ENCODE measurements at regions not wholly inside any gene's neighbourhood (a gene's known extent, or its start where the extent isn't known, plus 50 kb on each side); places are given as distances from the start of the nearest gene placed in this dataset.

DNA sequence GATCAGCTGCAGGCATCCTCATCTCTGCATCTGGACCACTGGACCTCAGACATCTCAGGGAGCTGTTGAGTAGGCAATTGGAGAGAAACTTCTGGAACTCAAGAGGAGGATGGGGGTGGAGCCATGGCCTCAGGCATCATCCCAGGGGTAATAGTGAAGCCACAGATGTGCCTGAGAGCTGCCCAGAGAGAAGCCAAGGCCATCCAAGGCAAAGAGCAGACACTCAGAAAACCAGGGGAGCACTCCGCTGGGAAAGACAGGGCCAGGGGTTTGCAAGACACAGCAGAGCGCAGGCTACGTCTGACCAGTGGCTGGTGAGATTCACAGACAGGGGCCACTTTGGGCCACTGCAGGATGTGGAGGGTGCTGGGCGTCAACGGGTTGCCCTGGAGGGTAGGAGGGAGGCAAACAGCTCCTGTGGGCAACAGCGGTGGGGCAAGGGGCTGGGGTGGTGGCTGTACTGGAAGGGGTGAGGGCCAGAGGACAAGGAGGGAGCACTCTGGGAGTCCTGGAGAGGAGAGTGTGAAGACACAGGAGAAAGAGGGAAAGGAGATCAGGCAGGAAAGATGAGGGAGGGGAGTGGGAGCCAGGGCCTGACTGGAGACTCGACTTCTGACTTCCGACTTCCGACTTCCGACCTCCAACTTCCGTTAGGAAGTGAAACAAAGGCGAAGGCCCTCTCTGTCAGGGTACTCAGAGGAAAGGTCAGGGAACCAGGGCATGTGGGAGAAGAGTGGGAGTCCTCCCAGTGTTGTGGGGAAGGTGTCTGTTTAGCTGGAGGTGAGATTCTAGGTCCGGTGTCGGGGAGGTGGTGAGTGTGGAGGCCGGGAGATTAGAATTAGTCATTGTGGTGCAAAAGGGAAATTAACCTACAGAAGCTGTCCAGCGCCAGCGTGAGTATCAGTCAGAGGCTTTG, 69.7 kb upstream of the ANTXRL start:
- peak; percentile 94 for TF ChIP-seq JUND (IDR thresholded peaks at IDR 0.05; ENCODE audit: borderline replicate concordance, low read depth, low read length)
- peak; percentile 90; the same call in 2 of the 3 replicates for TF ChIP-seq JUND (tag; IDR thresholded peaks at IDR 0.05; ENCODE audit: borderline replicate concordance, low read depth, low read length)
- no peak for TF ChIP-seq SRSF1 (IDR thresholded peaks at IDR 0.05; ENCODE audit: low read depth, low read length)
- TF ChIP-seq SREBF1 (IDR thresholded peaks at IDR 0.05; ENCODE audit: borderline replicate concordance, low read depth, low read length), result no peak
- peak; percentile 92 for TF ChIP-seq HDAC2 (IDR thresholded peaks at IDR 0.05)
- peak; percentile 87 for TF ChIP-seq POLR2AphosphoS5 (IDR thresholded peaks at IDR 0.05; ENCODE audit: control insufficient read depth, insufficient read depth, low read depth, low read length)
- TF ChIP-seq HNRNPUL1 (IDR thresholded peaks at IDR 0.05; ENCODE audit: low read length), result no peak
- no peak for TF ChIP-seq SRF (CRISPR knock-in tag; IDR thresholded peaks at IDR 0.05)
- peak; percentile 53 for TF ChIP-seq ZNF121 (CRISPR knock-in tag; conservative IDR thresholded peaks at IDR 0.05)
- TF ChIP-seq, protein P1, sequence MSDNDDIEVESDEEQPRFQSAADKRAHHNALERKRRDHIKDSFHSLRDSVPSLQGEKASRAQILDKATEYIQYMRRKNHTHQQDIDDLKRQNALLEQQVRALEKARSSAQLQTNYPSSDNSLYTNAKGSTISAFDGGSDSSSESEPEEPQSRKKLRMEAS (CRISPR knock-in tag; IDR thresholded peaks at IDR 0.05), result peak; percentile 47; the same call in 1 of the 2 replicates
- TF ChIP-seq SMAD3 (CRISPR knock-in tag; conservative IDR thresholded peaks at IDR 0.05), result peak; percentile 62; the same call in 1 of the 2 replicates
- TF ChIP-seq, protein P2, sequence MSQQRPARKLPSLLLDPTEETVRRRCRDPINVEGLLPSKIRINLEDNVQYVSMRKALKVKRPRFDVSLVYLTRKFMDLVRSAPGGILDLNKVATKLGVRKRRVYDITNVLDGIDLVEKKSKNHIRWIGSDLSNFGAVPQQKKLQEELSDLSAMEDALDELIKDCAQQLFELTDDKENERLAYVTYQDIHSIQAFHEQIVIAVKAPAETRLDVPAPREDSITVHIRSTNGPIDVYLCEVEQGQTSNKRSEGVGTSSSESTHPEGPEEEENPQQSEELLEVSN (IDR thresholded peaks at IDR 0.05; ENCODE audit: borderline replicate concordance in 1 of 2, extremely low read depth in 1 of 2, insufficient read depth in 1 of 2, insufficient read length in 1 of 2, low read depth in 1 of 2, low read length in 1 of 2, poor library complexity in 1 of 2, severe bottlenecking in 1 of 2), result peak in 1 of 2 experiments; percentile 69
- no peak for TF ChIP-seq NFYB (IDR thresholded peaks at IDR 0.05; ENCODE audit: extremely low read depth, insufficient read length)
- TF ChIP-seq, protein P3, sequence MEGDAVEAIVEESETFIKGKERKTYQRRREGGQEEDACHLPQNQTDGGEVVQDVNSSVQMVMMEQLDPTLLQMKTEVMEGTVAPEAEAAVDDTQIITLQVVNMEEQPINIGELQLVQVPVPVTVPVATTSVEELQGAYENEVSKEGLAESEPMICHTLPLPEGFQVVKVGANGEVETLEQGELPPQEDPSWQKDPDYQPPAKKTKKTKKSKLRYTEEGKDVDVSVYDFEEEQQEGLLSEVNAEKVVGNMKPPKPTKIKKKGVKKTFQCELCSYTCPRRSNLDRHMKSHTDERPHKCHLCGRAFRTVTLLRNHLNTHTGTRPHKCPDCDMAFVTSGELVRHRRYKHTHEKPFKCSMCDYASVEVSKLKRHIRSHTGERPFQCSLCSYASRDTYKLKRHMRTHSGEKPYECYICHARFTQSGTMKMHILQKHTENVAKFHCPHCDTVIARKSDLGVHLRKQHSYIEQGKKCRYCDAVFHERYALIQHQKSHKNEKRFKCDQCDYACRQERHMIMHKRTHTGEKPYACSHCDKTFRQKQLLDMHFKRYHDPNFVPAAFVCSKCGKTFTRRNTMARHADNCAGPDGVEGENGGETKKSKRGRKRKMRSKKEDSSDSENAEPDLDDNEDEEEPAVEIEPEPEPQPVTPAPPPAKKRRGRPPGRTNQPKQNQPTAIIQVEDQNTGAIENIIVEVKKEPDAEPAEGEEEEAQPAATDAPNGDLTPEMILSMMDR (IDR thresholded peaks at IDR 0.05 in 2 of 3, conservative IDR thresholded peaks at IDR 0.05 in 1 of 3; ENCODE audit: insufficient read depth in 2 of 3, low read depth in 1 of 3, low read length in 3 of 3), result no peak

All from K562 (cell line).